Colonic mucosa (tissue), 4 donors: ENCODE measurements at regions not wholly inside any gene's neighbourhood (a gene's known extent, or its start where the extent isn't known, plus 50 kb on each side); places are given as distances from the start of the nearest gene placed in this dataset.

Experiments
- DNase-seq: peaks from one replicate; pipeline ENCODE4 v3.0.0-alpha.2; 2020
- H3K27ac ChIP-seq: fragments of 200-600 bp; one replicate; pipeline ENCODE4 v1.8.0; 2021
- H3K27me3 ChIP-seq: fragments of 200-600 bp; one replicate; pipeline ENCODE4 v1.8.0; 2021
- H3K36me3 ChIP-seq: fragments of 200-600 bp; one replicate; pipeline ENCODE4 v1.8.0; 2021
- H3K4me1 ChIP-seq: fragments of 200-600 bp; one replicate; pipeline ENCODE4 v1.8.0; 2021; ENCODE audit warnings: mild to moderate bottlenecking
- H3K4me3 ChIP-seq: fragments of 200-600 bp; one replicate; pipeline ENCODE4 v1.8.0; 2021
- H3K9ac ChIP-seq, 2 donors: one replicate each; pipeline ENCODE4 v1.7.0; 2013; ENCODE audit warnings: control low read depth in 2 of 2, low read depth in 2 of 2, low read length in 2 of 2
- H3K9me3 ChIP-seq: fragments of 200-600 bp; one replicate; pipeline ENCODE4 v1.8.0; 2021
- CTCF ChIP-seq: fragments of 200-600 bp; IDR thresholded peaks from one replicate; pipeline ENCODE4 v1.8.0; 2022; ENCODE audit warnings: antibody characterized with exemption, mild to moderate bottlenecking
- intact Hi-C: fragments of 100-400 bp; cut with DNase I; formaldehyde crosslinking; loops from one replicate; pipeline ENCODE4 v1.14.1; 2022
- donor health status: healthy.
- donor health status: DM: no; HTN: no; CAD: no.
- donor health status: DM: no; HTN: no; CAD: no.

- Histone ChIP-seq H3K27me3 (no peaks in the 10 kb centered on the region), H3K9me3 (no peaks in the 10 kb centered on the region), H3K4me3 (no peak overlapping the region), H3K9ac (no peak overlapping the region), H3K27ac (no peak overlapping the region), H3K4me1 (no peaks in the 10 kb centered on the region), H3K36me3 (no peaks in the 10 kb centered on the region)
- intact Hi-C loops = no loop called here
- DNase-seq = no peak
- no peak for TF ChIP-seq CTCF
Measured at GRCh38 chr2:75310876-75311275, 111.6 kb upstream of the TACR1 start.

GRCh38 chr2:75309596-75310463 is 110.5 kb upstream of the TACR1 start:
- H3K4me3 ChIP-seq = no peak overlapping the region
- no peak for DNase-seq
- intact Hi-C loops = no loop called here
- no peaks in the 10 kb centered on the region for H3K27me3 ChIP-seq
- TF ChIP-seq CTCF = no peak
- no peaks in the 10 kb centered on the region for H3K36me3 ChIP-seq
- H3K27ac ChIP-seq = no peak overlapping the region
- no peaks in the 10 kb centered on the region for H3K4me1 ChIP-seq
- H3K9ac ChIP-seq = no peak overlapping the region
- H3K9me3 ChIP-seq = no peaks in the 10 kb centered on the region

DNA sequence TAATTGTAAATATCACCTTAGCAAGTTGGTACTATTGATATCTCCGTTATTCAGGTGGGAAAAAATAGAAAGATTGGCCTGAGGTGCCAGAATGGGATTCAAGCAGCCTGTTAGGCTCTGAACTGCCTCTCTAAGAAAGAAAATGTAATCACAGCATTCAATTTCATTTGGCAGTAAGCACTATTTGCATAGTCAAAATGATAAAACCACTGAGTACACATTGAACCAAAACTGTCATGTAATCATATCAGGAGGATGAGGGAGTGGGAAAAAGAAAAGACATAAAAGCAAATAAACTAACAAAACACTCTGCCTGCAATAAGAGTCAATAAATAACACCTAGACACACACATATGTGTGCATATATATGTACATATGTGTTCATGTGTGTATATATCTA is 103.9 kb upstream of the TACR1 start:
- intact Hi-C loops = no loop called here
- Histone ChIP-seq H3K4me1 (no peaks in the 10 kb centered on the region), H3K27me3 (no peaks in the 10 kb centered on the region), H3K27ac (no peak overlapping the region), H3K9me3 (no peaks in the 10 kb centered on the region), H3K36me3 (no peaks in the 10 kb centered on the region), H3K9ac (no peak overlapping the region), H3K4me3 (no peak overlapping the region)
- no peak for DNase-seq
- TF ChIP-seq CTCF = no peak

- Histone ChIP-seq H3K27ac (no peak overlapping the region), H3K9me3 (no peaks in the 10 kb centered on the region), H3K4me3 (no peak overlapping the region), H3K4me1 (no peaks in the 10 kb centered on the region), H3K36me3 (no peaks in the 10 kb centered on the region), H3K27me3 (no peaks in the 10 kb centered on the region), H3K9ac (no peak overlapping the region)
- no peak for TF ChIP-seq CTCF
- intact Hi-C loops = no loop called here
- no peak for DNase-seq
Measured at GRCh38 chr2:75294362-75294761, 95.0 kb upstream of the TACR1 start.

DNA sequence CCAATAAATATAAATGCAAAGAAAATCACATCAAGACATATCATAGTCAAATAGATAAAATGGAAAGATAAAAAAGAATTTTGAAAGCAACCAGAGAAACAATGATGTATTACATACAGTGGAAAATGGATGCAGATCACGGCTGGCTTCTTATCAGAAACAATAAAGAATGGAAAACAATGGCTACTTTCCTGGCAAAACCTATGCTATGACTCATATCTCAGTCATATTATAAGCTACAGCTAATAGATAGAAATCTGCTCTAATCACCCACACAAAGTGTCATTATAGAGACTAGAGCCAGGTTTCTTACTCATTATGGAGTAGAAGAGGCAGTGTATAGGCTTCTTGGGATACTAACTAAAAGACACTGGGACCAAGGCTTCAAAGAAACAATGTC is 93.5 kb upstream of the TACR1 start:
- Histone ChIP-seq H3K36me3 (no peaks in the 10 kb centered on the region), H3K9ac (no peak overlapping the region), H3K4me3 (no peak overlapping the region), H3K27ac (no peak overlapping the region), H3K4me1 (no peaks in the 10 kb centered on the region), H3K9me3 (no peaks in the 10 kb centered on the region), H3K27me3 (no peaks in the 10 kb centered on the region)
- intact Hi-C loops = no loop called here
- TF ChIP-seq CTCF = no peak
- DNase-seq = no peak
